PC-9 (cell line): ENCODE measurements at regions not wholly inside any gene's neighbourhood (a gene's known extent, or its start where the extent isn't known, plus 50 kb on each side); places are given as distances from the start of the nearest gene placed in this dataset.

ENCODE experiments used
- CTCF ChIP-seq: fragments of 200-600 bp; sonication (generic); conservative IDR thresholded peaks from 2 replicates; pipeline ENCODE4 v1.6.1; 2017; ENCODE audit warnings: mixed run types, antibody characterized with exemption, mild to moderate bottlenecking, moderate library complexity
- EZH2 ChIP-seq: fragments of 200-600 bp; sonication (generic); IDR thresholded peaks from 2 replicates; pipeline ENCODE4 v1.8.0; 2017; ENCODE audit warnings: antibody characterized with exemption, low read depth

GRCh38 chr20:56826306-56826704 is 197.2 kb downstream of the TFAP2C start:
- TF ChIP-seq CTCF (no peak), EZH2 (no peak)
